Pancreas (tissue), 10 donors: ENCODE measurements at regions not wholly inside any gene's neighbourhood (a gene's known extent, or its start where the extent isn't known, plus 50 kb on each side); places are given as distances from the start of the nearest gene placed in this dataset.
A peak's percentile ranks its signal among the peaks of the same experiment; 100 is the strongest.

Source experiments
- ATAC-seq, 4 donors: fragments of 200-7000 bp; cut with Tn5 transposase; one replicate each; pipeline versions ENCODE4 v1.8.0 to v1.9.1; 2020; ENCODE audit warnings: mild to moderate bottlenecking in 4 of 4, moderate library complexity in 4 of 4
- DNase-seq, 6 donors: peaks; one replicate each; pipeline ENCODE4 v3.0.0-alpha.2; 2020
- FAIRE-seq: peaks from 2 replicates; lab custom pipeline; 2012; peaks lifted over from hg19 to GRCh38; lab: Jason Lieb, UNC
- H3K27ac ChIP-seq, 4 donors: fragments of 200-600 bp; sonication (generic); 1 replicate in 3 of 4; 2 replicates in 1 of 4; pipeline versions ENCODE4 v1.5.0 to v1.8.0; 2020
- H3K27me3 ChIP-seq, 4 donors: fragments of 200-600 bp; one replicate each; pipeline ENCODE4 v1.8.0; 2021
- H3K36me3 ChIP-seq, 3 donors: fragments of 200-600 bp; sonication (generic) in 1 of 3; one replicate each; pipeline versions ENCODE4 v1.5.0 to v1.8.0; 2020 to 2021
- H3K4me1 ChIP-seq, 3 donors: fragments of 200-600 bp; one replicate each; pipeline ENCODE4 v1.8.0; 2021
- H3K4me3 ChIP-seq, 4 donors: fragments of 200-600 bp; sonication (generic) in 2 of 4; one replicate each; pipeline versions ENCODE4 v1.5.0 to v1.8.0; 2020 to 2021
- H3K9me3 ChIP-seq, 4 donors: fragments of 200-600 bp; one replicate each; pipeline ENCODE4 v1.8.0; 2021
- CTCF ChIP-seq, 4 donors: fragments of 200-600 bp; sonication (generic) in 3 of 4; IDR thresholded peaks; one replicate each; pipeline versions ENCODE4 v1.5.0 to v1.8.0; 2021; ENCODE audit warnings: antibody characterized with exemption in 4 of 4
- WGBS, 2 donors: extraction: QIAGEN DNeasy Blood & Tissue Kit; methylation state at CpG; one replicate each; pipeline ENCODE4 v1.1.7; 2013; 5-methylcytosine and 5-hydroxymethylcytosine counted together
- intact Hi-C, 3 donors: fragments of 100-400 bp; cut with DNase I; formaldehyde crosslinking; loops; one replicate each; pipeline versions ENCODE4 v1.11.1 to v1.14.2; 2022
- donor health status: healthy with polysubstance abuse.
- donor health status: DM: no; HTN: no; CAD: no; lungs with moderate emphysema.
- donor health status: DM: no; HTN: no; CAD: no.
- donor health status: control.
- donor health status: control.
- donor health status: Bipolar disorder and iron deficiency.
- donor health status: DM: yes; HTN: yes; CAD: no.
- donor health status: DM: no; HTN: no; CAD: no.
- donor health status: DM: no; HTN: no; CAD: no.
- donor health status: DM: yes; HTN: yes; CAD: no.

DNA sequence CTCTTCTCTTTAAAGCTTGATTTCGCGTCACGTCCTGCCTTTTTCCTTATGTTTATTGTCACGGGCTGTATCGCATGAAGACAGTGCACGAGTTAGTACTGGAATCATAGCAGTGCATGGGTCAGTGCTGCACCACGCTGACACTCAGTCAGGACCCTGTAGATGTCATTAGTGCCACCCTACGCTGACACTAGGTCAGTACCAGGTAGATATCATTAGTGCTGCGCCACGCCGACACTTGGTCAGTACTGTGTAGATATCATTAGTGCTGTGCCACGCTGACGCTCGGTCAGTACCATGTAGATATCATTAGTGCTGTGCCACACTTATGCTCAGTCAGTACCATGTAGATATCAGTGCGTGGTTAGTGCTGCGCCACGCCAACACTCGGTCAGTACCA, 106.2 kb upstream of the ZNF469 start:
- Histone ChIP-seq H3K9me3 (no peaks in the 10 kb centered on the region), H3K27ac (no peak overlapping the region), H3K36me3 (no peaks in the 10 kb centered on the region), H3K4me1 (no peaks in the 10 kb centered on the region), H3K27me3 (no peaks in the 10 kb centered on the region), H3K4me3 (no peak overlapping the region)
- TF ChIP-seq CTCF (IDR thresholded peaks at IDR 0.05), result no peak
- WGBS, 2 donors, result 86 to 89% methylated on average over 18 of the region's 18 CpGs
- ATAC-seq (no peak), FAIRE-seq (no peak), DNase-seq (peak in 1 of 6 donors; percentile 11)
- intact Hi-C loops, result no loop called here

GRCh38 chr16:88279998-88280397, 102.8 kb upstream of the ZNF469 start:
- no peaks in the 10 kb centered on the region for H3K27me3 ChIP-seq
- no peaks in the 10 kb centered on the region for H3K4me1 ChIP-seq
- no peak overlapping the region for H3K27ac ChIP-seq
- ATAC-seq, result no peak
- no peak for TF ChIP-seq CTCF (IDR thresholded peaks at IDR 0.05)
- no peaks in the 10 kb centered on the region for H3K9me3 ChIP-seq
- intact Hi-C loops, result no loop called here
- 92% methylated on average over 18 of the region's 18 CpGs for WGBS, 2 donors
- no peak overlapping the region for H3K4me3 ChIP-seq
- no peak for DNase-seq
- H3K36me3 ChIP-seq, result no peaks in the 10 kb centered on the region
- no peak for FAIRE-seq

DNA sequence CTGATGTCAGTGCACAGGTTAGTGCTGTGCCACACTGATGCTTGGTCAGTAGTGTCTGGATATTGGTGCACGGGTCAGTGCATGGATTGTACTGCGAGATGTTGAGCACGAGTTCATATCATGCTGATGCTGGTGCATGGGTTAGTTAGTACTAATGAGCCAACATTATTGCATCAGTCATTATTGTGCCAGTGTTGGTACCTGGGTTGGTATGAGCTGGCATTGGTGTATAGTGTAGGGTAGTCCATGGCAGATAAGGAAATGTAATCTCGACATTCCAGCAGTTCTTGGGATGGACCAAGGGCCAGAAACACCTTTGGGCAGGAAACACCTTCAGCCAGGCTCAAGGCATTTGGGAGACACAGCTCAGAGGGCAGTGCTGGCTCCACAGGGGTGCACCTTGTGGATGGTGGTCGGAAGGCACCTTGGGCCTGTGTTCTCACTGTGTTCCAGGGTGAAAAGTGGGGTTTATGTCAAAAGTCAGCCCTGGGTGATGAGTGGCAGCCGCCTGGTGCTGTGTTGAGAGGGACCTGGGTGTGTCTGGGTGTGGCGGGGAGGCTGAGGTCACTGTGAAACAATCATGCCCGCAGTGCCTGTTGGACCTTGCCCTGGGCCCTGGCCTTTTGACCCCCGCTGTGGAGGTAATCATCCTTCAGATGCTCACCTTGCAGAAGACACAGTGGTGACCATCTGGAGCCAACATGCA, 100.7 kb upstream of the ZNF469 start:
- TF ChIP-seq CTCF (IDR thresholded peaks at IDR 0.05), result no peak
- 56 to 66% methylated on average over 9 of the region's 9 CpGs for WGBS, 2 donors
- DNase-seq (no peak), ATAC-seq (no peak), FAIRE-seq (no peak)
- H3K27me3 ChIP-seq, result no peaks in the 10 kb centered on the region
- peaks cover 0 to under 1% (median 0%) of the 10 kb centered on the region in 4 donors for H3K9me3 ChIP-seq
- intact Hi-C loops, result no loop called here
- H3K4me3 ChIP-seq, result no peak overlapping the region
- no peaks in the 10 kb centered on the region for H3K36me3 ChIP-seq
- no peaks in the 10 kb centered on the region for H3K4me1 ChIP-seq
- H3K27ac ChIP-seq, result no peak overlapping the region

DNA sequence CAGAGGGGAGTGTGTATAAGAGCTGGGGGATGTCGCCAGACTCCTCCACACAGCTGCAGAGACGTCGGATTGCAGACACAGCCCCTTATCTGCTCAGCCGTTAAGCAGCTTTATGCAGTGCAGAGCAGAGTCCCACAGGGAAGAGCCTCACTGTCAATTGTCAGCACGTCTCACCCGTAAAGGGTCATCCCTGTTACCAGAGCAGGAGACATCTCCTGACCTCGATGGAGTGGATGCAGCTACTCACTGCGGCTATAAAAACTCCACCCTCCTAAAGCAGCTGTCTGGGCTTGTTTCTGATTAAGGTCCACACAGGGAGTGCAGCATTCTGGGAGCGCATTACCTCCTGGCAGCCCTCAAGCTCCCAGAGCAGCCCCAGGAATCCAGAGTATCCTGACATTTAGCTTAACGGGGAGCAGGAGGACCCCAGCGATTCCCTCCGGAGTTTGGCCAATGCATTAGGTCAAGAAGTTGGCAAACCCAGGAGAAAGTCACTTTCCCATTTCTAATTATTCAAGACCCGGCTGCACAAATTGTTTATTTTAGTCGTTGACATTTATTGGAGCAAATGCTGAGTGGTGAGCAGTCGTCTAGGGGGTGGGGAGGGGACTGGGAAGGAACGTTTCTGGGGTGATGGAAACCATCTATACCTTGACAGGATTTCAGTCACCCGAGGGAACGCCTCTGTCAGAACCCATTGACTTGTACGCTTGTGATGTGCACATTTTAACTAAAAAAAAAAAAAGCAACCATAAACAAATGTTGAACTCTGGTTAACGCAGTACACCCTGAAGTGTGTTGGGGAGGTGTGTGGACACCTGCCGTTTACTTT, 100.0 kb upstream of the ZNF469 start:
- FAIRE-seq (no peak), DNase-seq (no peak), ATAC-seq (peak in 1 of 4 donors; percentile 16)
- TF ChIP-seq CTCF (IDR thresholded peaks at IDR 0.05), result no peak
- H3K9me3 ChIP-seq, result peaks cover 0 to 4% (median 0%) of the 10 kb centered on the region in 4 donors
- intact Hi-C loops, result no loop called here
- H3K27me3 ChIP-seq, result no peaks in the 10 kb centered on the region
- no peaks in the 10 kb centered on the region for H3K36me3 ChIP-seq
- no peaks in the 10 kb centered on the region for H3K4me1 ChIP-seq
- WGBS, 2 donors, result 38 to 39% methylated on average over 21 of the region's 21 CpGs
- H3K4me3 ChIP-seq, result no peak overlapping the region
- no peak overlapping the region for H3K27ac ChIP-seq
